Prostate gland (tissue), 2 donors: ENCODE measurements at regions not wholly inside any gene's neighbourhood (a gene's known extent, or its start where the extent isn't known, plus 50 kb on each side); places are given as distances from the start of the nearest gene placed in this dataset.

Experiments used
- CTCF ChIP-seq, 4 experiments: fragments of 200-600 bp in 2 of 4; fragments of 450-650 bp in 2 of 4; sonication (generic) in 2 of 4; IDR thresholded peaks; 1 replicate in 3 of 4; 2 replicates in 1 of 4; pipeline ENCODE4 v1.5.1; 2016 to 2019; ENCODE audit warnings: antibody characterized with exemption in 4 of 4, mild to moderate bottlenecking in 2 of 4, moderate library complexity in 2 of 4
- POLR2A ChIP-seq: fragments of 450-650 bp; IDR thresholded peaks from one replicate; pipeline ENCODE4 v1.6.1; 2016; ENCODE audit warnings: antibody characterized with exemption, mild to moderate bottlenecking
- POLR2AphosphoS5 ChIP-seq: sonication (generic); formaldehyde crosslinking; IDR thresholded peaks from one replicate; pipeline ENCODE4 v1.6.1; 2017; ENCODE audit warnings: antibody characterized with exemption

GRCh38 chr9:1373445-1373844 lies 323.3 kb downstream of the DMRT2 start:
- TF ChIP-seq CTCF (IDR thresholded peaks at IDR 0.05) (no peak), POLR2AphosphoS5 (no peak), POLR2A (no peak)
